DMS153 (cell line): ENCODE measurements at regions not wholly inside any gene's neighbourhood (a gene's known extent, or its start where the extent isn't known, plus 50 kb on each side); places are given as distances from the start of the nearest gene placed in this dataset.

Experiments
- DNase-seq: peaks from one replicate; lab custom pipeline; 2025; lab: John Stamatoyannopoulos, UW

DNA sequence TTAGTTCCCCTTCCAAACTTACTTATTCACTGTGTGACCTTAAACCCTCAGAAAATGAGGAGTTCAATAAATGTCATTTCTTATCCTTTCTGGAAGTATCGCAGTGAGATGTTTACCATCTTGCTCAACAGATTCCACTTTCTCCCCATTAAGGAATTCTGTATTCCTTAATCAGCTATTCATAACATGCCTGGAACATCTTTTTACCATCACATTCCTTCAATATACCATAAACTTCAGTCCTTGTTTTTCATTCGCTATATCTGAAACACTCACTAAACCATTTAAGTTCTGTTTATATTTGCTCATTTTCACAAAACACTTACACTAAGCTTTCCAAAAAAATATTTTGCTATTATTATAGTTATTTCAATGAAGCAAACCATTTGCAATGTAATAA lies 1158.6 kb downstream of the CDH12 start:
- no peak for DNase-seq

DNA sequence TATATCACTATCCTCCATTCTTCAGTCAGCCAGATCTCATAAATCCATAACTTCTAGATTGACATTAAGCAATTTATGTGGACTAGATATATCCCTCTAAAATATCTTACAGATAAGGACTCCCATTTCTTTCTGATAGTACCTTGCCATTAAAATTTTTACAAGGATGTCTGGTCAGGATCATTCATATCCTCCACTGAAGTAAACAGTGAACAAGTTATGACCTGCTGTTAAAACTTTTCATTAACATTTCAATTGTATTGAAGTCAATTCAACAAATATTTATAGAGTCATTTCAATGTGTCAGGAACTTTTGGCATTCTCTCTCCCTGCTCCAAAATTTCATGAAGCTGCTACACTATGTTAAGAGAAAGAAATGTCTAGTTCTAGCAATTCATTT lies 1159.6 kb downstream of the CDH12 start:
- no peak for DNase-seq

DNA sequence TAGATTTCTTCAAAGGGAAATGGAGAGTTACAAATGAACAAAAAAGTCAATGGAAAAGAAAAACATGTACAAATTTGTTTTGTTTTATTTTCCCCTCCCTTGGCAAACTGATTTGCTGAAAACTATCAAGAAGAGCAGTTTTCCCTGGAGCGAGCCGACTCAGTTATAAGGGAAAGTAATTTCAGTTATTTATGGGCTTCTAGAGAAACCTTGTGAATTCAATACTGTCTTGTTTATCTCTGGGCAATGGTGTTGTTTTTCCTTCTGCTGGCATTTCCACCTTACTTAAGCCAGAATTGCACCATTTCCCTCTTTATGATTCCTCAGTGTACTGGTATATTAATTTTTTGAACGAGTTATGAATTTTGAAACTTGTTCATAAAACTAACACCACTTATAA lies 1163.6 kb downstream of the CDH12 start:
- DNase-seq, result no peak

DNA sequence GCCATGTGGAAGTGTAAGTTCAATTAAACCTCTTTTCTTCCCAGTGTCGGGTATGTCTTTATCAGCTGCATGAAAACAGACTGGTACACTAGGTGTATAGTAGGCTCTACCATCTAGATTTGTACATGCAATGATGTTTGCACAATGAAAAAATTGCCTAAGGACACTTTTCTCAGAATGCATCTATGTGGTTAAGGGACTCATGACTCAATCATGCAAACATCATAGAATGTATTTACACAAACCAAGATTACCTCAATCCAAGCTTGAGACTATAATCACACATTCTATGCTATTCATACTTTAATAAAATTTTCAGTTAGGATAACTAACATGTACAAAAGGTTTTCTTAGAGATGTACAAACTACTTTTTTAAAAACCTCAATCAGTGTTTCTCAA lies 1164.5 kb downstream of the CDH12 start:
- DNase-seq, result peak; percentile 15

DNA sequence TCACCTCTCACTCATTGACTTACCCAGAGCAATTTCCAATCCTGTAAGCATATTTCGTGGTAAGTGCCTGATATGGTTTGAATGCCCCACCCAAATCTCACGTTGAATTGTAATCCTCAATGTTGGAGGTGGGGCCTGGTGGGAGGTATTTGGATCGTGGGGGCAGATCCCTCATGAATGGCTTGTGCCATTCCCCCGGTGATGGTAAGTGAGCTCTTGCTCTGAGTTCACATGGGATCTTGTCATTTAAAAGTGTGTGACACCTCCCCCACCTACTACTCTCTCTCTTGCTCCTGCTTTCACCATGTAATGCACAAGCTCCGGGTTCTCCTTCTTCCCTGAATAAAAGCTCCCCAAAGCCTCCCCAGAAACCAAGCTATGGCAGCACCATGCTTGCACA lies 1165.5 kb downstream of the CDH12 start:
- no peak for DNase-seq

DNA sequence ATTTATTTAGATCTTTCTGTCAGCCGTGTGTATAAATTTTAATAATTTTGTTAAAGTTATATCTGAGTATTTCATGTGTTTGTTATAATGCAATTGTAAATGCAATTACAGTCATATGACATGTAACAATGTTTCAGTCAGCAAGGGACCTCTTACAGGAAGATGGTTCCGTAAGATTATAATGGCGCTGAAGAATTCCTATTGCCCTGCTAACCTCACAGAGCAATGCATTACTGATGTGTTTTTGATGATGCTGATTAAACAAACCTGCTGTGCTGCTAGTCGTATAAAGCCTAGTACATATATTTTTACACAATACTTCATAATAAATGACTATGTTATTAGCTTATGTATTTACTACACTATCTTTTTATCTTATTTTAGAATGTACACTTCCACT lies 1166.4 kb downstream of the CDH12 start:
- DNase-seq, result no peak

DNA sequence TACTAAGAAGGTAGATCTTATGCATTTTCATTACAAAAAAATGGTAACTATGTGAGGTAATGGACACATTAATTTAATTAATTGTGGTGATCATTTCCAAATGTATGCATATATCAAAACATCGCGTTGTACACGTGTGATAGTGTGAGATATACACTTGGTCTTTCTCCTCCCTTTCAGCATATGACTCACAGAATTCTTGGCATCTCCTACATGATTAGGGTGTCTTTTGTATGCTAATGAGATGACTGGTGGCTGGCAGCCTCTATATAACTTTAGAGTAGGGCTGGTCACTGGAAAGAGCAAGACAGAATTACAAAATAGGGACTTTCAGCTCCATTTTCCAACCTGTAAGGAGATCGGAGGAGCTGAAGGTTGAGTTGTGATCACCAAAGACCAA lies 1167.6 kb downstream of the CDH12 start:
- no peak for DNase-seq

DNA sequence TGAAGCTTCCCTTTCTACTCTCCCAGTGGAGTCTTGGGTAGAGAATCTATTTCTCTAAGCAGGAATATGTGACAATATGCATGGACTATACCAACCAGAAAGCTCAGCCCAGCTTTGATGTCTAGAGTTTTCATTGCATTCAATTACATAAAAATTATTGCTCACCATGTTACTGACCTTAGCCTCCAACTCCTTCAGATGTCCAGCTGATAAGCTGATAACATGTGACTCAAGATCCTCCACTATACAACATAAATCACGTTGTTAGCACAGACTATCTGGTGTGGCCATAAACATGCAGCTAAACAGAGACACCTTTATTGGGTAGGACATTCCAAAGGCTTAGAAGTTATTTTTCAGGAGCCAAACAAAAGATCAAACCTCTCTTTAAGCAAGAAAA lies 1168.2 kb downstream of the CDH12 start:
- no peak for DNase-seq

DNA sequence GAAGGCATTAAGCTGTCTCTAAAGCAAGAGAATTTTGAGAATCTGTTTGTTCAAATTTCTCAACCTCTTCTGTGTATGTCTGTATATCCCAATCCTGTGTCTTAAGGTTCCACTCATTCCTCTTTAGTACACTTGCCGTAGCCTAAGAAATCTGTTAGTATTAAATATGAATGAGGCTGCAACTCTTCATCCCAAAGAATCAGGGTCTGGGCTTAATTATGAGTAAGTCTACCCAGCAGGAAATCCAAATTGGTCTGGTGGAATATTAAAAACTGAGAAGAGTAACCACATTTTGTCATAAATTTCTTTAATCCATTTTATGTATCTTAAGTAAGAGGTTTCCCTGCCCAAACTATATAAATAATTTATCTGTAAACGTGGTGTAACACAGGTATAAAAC lies 1171.2 kb downstream of the CDH12 start:
- DNase-seq, result no peak

DNA sequence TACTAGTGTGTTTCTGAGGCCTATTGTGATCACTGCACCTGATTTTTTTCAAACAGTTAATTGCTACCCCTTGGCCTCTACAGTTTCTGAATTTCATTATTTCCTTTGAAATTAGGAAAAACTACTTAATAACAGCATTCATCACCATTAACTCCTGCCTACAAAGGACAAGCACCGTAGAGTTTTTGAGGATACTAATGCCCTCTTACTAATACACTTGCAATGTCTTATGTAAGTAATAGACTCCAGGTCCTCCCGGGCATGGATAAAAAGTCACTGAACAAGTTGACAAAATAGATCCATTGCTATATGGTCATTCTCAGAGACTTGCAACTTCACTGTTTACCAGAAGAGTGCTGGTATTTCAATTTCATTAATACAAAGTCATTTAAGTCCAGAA lies 1172.5 kb downstream of the CDH12 start:
- no peak for DNase-seq

DNA sequence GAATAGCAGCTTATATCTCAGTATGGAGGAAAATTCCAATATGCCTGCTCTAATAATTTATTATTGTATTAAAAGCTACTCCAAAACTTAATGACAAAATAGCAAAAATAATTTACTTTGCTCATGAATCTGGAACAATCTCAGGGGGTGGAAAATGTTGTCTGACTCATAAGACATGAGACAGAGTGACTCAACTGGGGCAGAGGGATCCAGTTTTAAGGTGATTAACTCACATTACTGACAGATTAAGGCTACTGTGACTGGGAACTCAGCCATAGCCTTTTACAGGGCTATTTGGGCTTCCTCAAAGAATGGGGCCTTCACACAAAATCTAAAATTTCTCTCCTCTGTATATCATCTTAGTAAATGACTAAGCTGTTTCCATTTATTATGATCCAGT lies 1172.9 kb downstream of the CDH12 start:
- DNase-seq, result no peak

DNA sequence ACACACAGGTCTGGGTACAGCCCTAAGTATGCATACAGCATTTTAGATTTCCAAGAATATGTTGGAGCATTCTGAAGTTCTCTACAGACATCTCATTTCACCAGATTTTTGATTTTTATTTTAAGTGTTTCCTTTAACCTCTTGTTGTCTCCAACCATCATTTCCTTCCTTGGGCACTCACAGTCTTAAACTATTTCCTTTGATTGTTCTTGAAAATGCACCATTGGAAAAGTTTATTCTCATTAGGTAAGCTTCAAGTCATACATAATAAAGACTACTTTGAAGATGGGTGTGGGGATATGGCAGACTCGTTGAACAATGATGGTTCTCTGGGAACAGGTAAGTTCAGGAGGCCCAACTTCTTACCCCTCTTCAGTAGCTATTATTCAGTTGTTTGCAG lies 1174.6 kb downstream of the CDH12 start:
- no peak for DNase-seq

DNA sequence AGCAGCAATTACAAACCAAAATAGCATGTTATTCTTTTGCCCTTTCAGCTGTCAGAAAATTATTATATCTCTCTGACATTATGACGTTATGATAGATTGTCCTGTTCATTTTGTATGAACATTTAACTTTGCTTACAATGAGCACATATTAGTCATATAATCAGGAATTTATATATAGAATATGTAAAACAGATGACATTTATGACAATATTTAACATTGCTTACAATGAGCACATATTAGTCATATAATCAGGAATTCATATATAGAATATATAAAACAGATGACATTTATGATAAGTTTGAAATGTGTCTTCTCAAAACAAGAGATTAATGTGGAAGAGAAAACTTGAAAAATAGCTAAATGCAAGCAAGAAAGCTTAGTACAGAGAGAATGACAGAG lies 1180.2 kb downstream of the CDH12 start:
- DNase-seq, result no peak

DNA sequence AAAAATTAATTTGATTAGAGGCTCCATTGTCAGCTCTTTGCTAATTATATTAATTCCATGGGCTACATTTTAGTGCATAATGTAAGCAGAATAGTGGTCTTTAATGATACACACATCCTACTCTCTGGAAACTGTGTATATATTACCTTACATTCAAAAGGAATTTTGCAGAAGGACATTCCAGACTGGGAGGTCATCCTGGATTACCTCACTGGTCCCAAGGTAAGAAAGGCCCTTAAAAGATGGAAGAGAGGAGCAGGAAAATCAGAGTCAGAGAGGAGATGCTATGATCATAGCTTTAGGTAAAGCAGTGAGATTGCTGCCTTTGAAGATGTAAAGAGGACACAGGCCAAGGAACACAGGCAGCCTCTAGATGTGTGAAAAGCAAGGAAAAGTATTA lies 1180.8 kb downstream of the CDH12 start:
- DNase-seq, result no peak

DNA sequence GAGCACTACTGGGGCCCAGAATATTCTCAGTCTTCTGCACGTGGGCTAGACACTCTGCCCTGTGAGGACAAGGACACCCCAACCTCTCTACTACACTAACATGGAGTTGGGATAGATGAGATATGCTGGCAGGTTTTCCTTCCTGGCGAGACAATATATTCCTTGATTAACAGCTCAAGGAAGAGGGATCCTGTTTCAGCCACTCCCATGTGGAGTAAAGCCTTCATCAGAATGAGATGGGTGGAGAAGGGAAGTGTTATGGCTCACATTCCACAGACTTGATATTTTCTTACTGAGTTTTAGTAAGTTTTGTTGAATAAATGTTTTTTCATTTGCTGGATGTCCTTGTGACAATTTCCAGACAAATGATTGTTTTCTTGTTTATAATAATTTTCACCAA lies 1187.6 kb downstream of the CDH12 start:
- no peak for DNase-seq

DNA sequence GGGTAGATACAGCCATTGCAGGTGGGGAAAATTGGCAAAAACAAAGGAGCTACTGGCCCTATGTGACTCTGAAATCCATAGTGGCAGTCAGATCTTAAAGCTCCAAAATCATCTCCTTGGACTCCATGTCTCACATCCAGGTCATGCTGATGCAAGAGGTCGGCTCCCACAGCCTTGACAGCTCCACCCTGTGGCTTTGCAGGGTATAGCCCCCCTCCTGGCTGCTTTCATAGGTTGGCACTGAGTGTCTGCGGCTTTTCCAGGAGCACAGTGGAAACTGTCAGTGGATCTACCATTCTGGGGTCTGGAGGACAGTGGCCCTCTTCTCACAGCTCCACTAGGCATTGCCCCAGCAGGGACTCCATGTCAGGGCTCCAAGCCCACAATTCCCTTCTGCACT lies 1190.1 kb downstream of the CDH12 start:
- no peak for DNase-seq

DNA sequence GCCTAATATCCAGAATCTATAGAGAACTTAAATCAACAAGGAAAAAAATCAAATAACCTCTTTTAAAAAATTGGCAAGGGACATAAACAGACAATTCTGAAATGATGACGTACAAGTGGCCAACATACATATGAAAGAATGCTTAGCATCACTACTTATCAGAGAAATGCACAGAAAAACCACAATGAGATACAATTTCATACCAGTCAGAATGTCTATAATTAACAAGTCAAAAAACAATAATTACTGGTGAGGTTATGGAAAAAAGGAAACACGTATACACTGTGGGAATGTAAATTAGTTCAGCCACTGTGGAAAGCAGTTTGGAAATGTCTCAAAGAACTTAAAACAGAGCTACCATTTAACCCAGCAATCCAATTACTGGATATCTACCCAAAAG lies 1192.0 kb downstream of the CDH12 start:
- DNase-seq, result no peak

DNA sequence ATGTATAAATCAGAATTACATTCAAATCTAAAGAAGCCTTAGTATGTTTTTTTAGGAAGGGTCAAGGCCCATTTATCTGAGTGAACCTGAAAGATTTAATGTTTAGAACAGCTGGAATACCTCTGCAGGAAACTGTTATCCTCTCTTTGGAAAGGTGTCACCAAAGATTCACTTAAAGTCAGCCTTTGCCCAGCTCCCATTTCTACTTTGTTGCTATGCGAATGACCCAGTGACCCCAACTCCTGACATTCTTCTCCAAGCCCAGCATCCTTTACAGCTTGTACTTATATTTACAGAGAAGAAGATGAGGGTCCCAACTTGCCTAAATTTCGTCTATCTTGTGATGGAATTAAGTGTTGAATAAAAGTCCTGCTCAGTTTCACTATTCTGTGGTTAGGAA lies 1198.6 kb downstream of the CDH12 start:
- no peak for DNase-seq

DNA sequence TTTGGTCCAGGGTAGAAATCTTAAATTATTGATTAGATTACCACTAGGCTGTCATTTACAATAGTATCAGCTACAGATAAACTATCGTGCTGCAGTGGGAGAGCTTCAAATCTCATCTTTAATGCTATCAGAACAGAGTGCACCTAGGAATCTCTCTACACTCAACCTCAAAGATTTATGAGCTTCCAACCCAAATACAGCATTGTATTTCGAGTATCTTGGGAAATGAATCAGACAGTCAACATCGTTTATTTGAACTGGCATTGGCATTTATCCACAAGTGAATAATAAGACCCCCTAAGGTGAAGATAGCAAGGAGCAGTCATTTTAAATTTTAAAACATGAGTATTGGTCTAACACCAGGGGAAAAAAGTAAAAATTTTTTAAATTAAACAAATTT lies 1203.2 kb downstream of the CDH12 start:
- DNase-seq, result peak; percentile 71

DNA sequence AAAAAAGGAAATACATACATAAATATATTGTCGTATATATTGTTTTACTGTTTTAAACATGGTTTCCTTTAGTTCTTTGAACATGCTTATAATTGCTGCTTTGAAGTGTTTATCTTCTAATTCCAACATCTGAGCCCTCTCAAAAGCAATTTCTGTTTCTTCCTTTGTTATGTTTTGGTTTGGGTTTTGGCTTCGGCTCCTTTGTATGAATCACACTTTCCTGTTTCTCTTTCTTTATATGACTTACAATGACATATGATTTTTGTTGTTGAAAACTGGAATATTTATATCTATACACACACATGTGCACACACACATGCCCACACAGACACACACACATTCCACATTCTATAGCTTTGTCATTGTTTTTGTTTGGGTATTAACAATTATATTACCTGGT lies 1206.7 kb downstream of the CDH12 start:
- no peak for DNase-seq

DNA sequence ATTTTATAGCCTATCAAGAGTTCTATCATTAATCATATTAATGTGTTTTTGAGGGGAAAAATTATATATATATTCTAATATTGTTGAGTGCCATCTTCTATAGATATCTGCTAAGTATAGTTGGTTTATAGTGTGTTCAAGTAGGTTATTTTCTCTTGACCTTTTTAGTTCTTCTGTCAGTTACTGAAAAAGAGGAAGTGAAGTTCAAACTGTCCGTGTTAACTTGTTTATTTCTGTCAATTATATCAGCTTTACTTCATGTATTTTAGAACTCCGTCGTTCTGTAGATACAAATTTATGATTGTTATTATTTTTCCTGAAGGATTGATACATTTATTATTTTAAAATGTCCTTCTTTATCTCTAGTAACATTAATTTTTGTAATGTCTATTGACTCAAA lies 1209.1 kb downstream of the CDH12 start:
- no peak for DNase-seq

DNA sequence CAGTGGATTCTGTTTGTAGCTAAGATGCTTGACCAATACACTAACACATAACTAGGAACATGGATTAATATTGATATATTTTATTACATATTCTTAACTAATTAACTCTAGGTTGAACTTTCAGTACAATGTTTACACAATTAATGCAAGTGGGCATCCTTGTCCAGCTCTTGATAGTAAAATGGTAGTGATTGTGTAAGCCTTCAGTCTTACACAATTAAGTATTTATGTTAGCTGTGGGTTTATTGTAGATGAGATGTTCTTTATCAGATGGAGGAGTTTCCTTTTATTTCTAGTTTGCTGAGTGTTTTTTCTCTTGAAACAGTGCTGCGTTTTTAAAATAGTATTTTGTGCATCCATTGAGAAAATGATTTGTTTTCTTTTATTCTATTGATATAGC lies 1210.8 kb downstream of the CDH12 start:
- no peak for DNase-seq

DNA sequence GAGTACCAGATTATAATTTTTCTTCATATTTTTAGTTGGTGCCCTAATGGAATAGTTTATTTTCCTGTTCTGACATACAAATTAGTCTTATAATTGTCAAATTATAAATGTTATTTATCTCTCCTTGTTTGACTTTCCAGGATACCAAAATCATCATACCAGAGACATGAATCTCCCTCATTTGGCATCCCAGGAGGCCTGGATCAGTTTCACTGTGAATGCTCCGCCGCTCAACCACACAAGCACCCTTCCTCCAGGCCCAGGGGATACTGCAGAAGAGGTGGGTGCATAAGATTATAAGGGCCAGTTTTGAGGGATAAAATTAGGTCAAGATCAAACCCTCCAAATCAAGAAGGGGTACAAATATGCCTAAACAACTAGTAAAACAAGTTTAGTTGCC lies 1229.3 kb downstream of the CDH12 start:
- no peak for DNase-seq

DNA sequence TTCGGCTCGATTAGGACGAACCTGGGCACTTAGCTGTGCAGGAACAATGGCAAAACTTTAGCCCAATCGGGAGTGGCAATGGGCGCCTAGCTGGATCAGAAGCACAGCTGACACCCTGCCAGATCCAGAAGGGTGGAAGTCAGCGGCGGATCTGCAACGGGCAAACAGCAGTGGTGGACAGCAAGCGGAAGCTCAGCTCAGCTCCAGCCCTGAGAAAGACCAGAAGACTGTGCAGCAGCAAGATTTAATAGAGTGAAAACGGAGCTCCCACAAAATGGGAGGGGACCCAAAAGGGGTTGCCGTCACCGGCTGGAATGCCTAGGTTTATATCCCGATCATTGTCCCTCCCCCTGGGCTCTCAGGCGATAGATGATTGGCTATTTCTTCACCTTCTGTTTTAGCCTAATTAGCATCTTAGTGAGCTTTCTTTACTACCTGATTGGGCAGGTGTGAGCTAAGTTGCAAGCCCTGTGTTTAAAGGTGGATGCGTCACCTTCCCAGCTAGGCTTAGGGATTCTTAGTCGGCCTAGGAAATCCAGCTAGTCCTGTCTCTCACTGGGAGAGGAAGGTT lies 1237.9 kb downstream of the CDH12 start:
- DNase-seq, result no peak

DNA sequence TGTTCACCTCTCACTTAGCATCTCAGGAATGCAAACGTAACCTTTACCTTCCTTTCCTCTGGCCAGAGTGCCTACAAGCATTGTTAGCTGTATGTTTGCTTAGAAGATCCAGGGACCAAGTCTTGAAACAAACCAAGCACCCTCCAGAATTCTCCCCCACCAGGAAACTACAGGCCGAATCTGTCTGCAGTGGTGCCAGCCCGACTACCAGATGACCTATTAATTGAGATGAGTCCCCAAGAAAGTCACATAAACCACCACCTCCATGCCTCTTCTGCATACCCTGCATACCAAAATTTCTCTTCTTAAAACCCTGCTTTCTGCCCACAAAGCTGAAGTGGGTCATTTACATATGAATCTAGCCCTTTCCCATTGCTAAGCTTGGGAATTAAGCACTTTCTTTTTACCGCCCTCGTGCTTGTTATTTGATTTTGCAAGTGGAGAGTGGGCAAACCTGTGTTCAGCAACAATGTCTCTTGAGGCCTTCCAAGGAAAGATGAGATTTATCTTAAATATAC lies 1239.1 kb downstream of the CDH12 start:
- DNase-seq, result no peak
